ENCODE measurements at regions not wholly inside any gene's neighbourhood (a gene's known extent, or its start where the extent isn't known, plus 50 kb on each side); places are given as distances from the start of the nearest gene placed in this dataset.

DNA sequence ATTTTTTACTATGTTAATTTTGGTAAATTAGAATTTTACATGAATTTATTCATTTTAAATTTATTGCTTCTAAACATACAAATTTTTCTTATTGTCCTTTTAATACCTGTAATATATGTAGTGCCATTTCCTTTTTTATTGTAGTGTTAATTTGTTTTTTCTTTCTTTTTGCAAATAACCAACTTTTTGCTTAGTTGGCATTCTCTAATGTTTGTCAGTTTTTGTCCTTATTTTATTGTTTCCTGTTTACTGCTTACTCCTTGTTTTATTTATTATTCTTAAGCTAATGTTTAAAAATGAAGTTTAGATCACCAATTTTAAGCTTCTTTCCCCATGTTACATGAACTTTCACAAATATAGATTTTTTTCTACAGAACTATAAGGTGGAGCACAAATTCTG lies 516.6 kb downstream of the SLITRK1 start:
- no peaks in the 10 kb centered on the region for H3K36me3 ChIP-seq (ENCODE audit: control insufficient read depth, insufficient read depth, low read length)
- H3K27me3 ChIP-seq (ENCODE audit: control insufficient read depth, insufficient read depth, low read length), result no peaks in the 10 kb centered on the region
- DNase-seq (ENCODE audit: low read depth), result no peak
- no peak overlapping the region for H3K4me3 ChIP-seq (ENCODE audit: low read depth, low read length)
- TF ChIP-seq CTCF (IDR thresholded peaks at IDR 0.05; ENCODE audit: insufficient read depth, low read length, poor library complexity, severe bottlenecking), result no peak

DNA sequence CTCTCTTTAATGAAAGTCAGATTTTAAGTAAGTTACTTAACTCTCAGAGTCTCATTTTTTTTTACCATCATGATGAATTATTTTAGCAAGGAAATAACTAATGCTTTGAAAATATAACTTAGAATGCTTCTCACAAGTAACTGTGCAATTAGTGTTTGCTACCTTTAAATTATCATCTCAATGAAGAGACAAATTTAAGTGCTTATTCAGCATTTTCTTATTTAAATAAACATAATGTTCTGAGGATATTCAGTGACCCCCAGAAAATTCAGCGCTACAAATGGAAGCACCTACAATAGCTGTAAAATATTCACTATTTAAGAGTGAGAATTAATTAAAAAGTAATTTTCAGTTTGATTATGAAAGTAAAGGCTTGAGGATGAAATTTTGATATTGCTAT lies 527.2 kb downstream of the SLITRK1 start:
- no peak for TF ChIP-seq CTCF (IDR thresholded peaks at IDR 0.05; ENCODE audit: insufficient read depth, low read length, poor library complexity, severe bottlenecking)
- no peak overlapping the region for H3K4me3 ChIP-seq (ENCODE audit: low read depth, low read length)
- H3K27me3 ChIP-seq (ENCODE audit: control insufficient read depth, insufficient read depth, low read length), result no peaks in the 10 kb centered on the region
- no peak for DNase-seq (ENCODE audit: low read depth)
- no peaks in the 10 kb centered on the region for H3K36me3 ChIP-seq (ENCODE audit: control insufficient read depth, insufficient read depth, low read length)

DNA sequence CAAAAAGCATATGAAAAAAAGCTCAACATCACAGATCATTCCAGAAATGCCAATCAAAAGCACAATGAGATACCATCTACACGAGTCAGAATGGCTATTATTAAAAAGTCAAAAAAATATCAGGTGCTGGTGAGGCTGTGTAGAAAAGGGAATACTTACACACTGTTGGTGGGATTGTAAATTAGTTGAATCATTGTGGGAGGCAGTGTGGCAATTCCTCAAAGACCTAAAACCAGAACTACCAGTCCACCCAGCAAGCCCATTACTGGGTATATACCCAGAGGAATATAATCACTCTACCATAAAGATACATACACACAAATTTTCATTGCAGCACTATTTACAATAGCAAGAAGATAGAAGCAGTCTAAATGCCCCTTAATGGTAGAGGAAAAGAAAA lies 529.9 kb downstream of the SLITRK1 start:
- H3K27me3 ChIP-seq (ENCODE audit: control insufficient read depth, insufficient read depth, low read length), result no peaks in the 10 kb centered on the region
- no peak for DNase-seq (ENCODE audit: low read depth)
- TF ChIP-seq CTCF (IDR thresholded peaks at IDR 0.05; ENCODE audit: insufficient read depth, low read length, poor library complexity, severe bottlenecking), result no peak

GRCh38 chr13:83350569-83350968 lies 531.7 kb downstream of the SLITRK1 start:
- no peaks in the 10 kb centered on the region for H3K27me3 ChIP-seq (ENCODE audit: control insufficient read depth, insufficient read depth, low read length)
- no peak for TF ChIP-seq CTCF (IDR thresholded peaks at IDR 0.05; ENCODE audit: insufficient read depth, low read length, poor library complexity, severe bottlenecking)
- no peak overlapping the region for H3K4me3 ChIP-seq (ENCODE audit: low read depth, low read length)
- H3K36me3 ChIP-seq (ENCODE audit: control insufficient read depth, insufficient read depth, low read length), result no peaks in the 10 kb centered on the region
- DNase-seq (ENCODE audit: low read depth), result no peak

More for the DNA sequence above, 529.9 kb downstream of the SLITRK1 start:
- no peak overlapping the region for H3K4me3 ChIP-seq (ENCODE audit: low read depth, low read length)
- H3K36me3 ChIP-seq (ENCODE audit: control insufficient read depth, insufficient read depth, low read length), result no peaks in the 10 kb centered on the region

- no peaks in the 10 kb centered on the region for H3K36me3 ChIP-seq (ENCODE audit: control insufficient read depth, insufficient read depth, low read length)
- no peaks in the 10 kb centered on the region for H3K27me3 ChIP-seq (ENCODE audit: control insufficient read depth, insufficient read depth, low read length)
- H3K4me3 ChIP-seq (ENCODE audit: low read depth, low read length), result no peak overlapping the region
- TF ChIP-seq CTCF (IDR thresholded peaks at IDR 0.05; ENCODE audit: insufficient read depth, low read length, poor library complexity, severe bottlenecking), result no peak
- DNase-seq (ENCODE audit: low read depth), result no peak
Observed at GRCh38 chr13:83344518-83344917, 537.8 kb downstream of the SLITRK1 start.

DNA sequence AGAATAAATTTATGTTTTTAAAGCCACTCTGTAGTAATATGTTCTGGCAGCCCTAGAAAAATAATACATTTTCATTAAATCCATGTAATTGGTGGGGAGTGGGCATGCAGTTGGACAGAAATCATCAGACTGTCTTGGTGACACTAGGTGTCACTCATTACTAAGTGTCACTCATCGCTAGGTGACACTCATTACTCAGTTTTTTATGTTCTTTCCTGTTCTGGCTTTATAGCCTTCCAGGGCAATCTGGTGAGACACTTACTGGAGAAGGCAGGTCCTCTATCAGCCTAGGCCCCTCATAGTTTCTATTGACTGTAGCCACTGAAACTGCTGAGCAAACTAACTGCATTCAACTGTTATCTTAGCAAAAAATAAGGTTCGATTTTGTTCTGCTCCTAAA lies 542.1 kb downstream of the SLITRK1 start:
- no peak for DNase-seq (ENCODE audit: low read depth)
- Histone ChIP-seq H3K4me3 (ENCODE audit: low read depth, low read length) (no peak overlapping the region), H3K27me3 (ENCODE audit: control insufficient read depth, insufficient read depth, low read length) (no peaks in the 10 kb centered on the region), H3K36me3 (ENCODE audit: control insufficient read depth, insufficient read depth, low read length) (no peaks in the 10 kb centered on the region)
- no peak for TF ChIP-seq CTCF (IDR thresholded peaks at IDR 0.05; ENCODE audit: insufficient read depth, low read length, poor library complexity, severe bottlenecking)
